K562 (cell line): ENCODE measurements at regions not wholly inside any gene's neighbourhood (a gene's known extent, or its start where the extent isn't known, plus 50 kb on each side); places are given as distances from the start of the nearest gene placed in this dataset.

Experiments
- ATAC-seq: fragments of 200-7000 bp; cut with Tn5 transposase; 3 replicates; pipeline ENCODE4 v1.9.1; 2020; ENCODE audit warnings: moderate library complexity
- BruUV-seq: library from RNA; stranded (reverse); fragments of 400-500 nt; replicated peaks from 2 replicates; lab custom pipeline; 2021; lab: Mats Ljungman, UMichigan
- CTCF ChIA-PET: fragments of 300-600 bp; formaldehyde crosslinking; extraction: SDS; loops from one replicate; lab custom pipeline; 2021; ENCODE audit warnings: low intra/inter-chr PET ratio; lab: Yijun Ruan, JAX
- POLR2A ChIA-PET: fragments of 300-600, 350-650 bp; sonication (Branson Sonifier 250); formaldehyde crosslinking; extraction: SDS; loops from one replicate; lab custom pipeline; 2021; ENCODE audit warnings: antibody characterized with exemption, inconsistent platforms; lab: Yijun Ruan, JAX
- DNase-seq, 4 experiments: peaks; one replicate each; pipeline versions ENCODE4 v3.0.0 to v3.0.0-alpha.2; 2011 to 2018; ENCODE audit warnings: low spot score in 3 of 4, mixed read lengths in 3 of 4; ENCODE audit errors: extremely low read depth in 1 of 4
- FAIRE-seq: peaks from 2 replicates; lab custom pipeline; 2011; peaks lifted over from hg19 to GRCh38; lab: Jason Lieb, UNC
- H2AFZ ChIP-seq: 2 replicates; pipeline ENCODE4 v1.6.0; 2011; ENCODE audit warnings: low read depth, low read length, control low read depth, inconsistent platforms
- H3K27ac ChIP-seq: fragments of 200-600 bp; 3 replicates; pipeline ENCODE4 v1.8.0; 2011; ENCODE audit warnings: low read depth, mild to moderate bottlenecking, control low read depth, inconsistent platforms, low read length, moderate library complexity, mixed read lengths; ENCODE audit errors: extremely low read depth
- H3K27me3 ChIP-seq, 2 experiments: fragments of 300-600 bp in 1 of 2; 2 replicates in 1 of 2; 3 replicates in 1 of 2; pipeline versions ENCODE4 v1.6.0 to v1.8.0; 2011; ENCODE audit warnings: inconsistent platforms in 2 of 2, low read length in 2 of 2, mild to moderate bottlenecking in 1 of 2, mixed read lengths in 1 of 2, moderate library complexity in 1 of 2; ENCODE audit not compliant: control insufficient read depth in 2 of 2, insufficient read depth in 2 of 2
- H3K36me3 ChIP-seq: fragments of 300-600 bp; 3 replicates; pipeline ENCODE4 v1.8.0; 2011; ENCODE audit warnings: mild to moderate bottlenecking, low read length, inconsistent platforms; ENCODE audit not compliant: control insufficient read depth, insufficient read depth
- H3K4me1 ChIP-seq, 2 experiments: fragments of 200-600 bp in 1 of 2; replicated peaks in 1 of 2; 2 replicates in 1 of 2; 3 replicates in 1 of 2; pipeline versions ENCODE4 v1.5.1 to v1.8.0; 2011; ENCODE audit warnings: inconsistent platforms in 2 of 2, low read length in 2 of 2, mild to moderate bottlenecking in 1 of 2, mixed read lengths in 1 of 2, moderate library complexity in 1 of 2; ENCODE audit not compliant: control insufficient read depth in 2 of 2, insufficient read depth in 2 of 2
- H3K4me2 ChIP-seq: 2 replicates; pipeline ENCODE4 v1.6.1; 2011; ENCODE audit warnings: low read length, control low read depth, inconsistent platforms, mixed read lengths; ENCODE audit not compliant: insufficient read depth
- H3K4me3 ChIP-seq: fragments of 200-600 bp; sonication (generic), shearing (Covaris generic); 2 replicates; pipeline ENCODE4 v1.5.1; 2016; ENCODE audit warnings: control low read depth, inconsistent platforms
- H3K79me2 ChIP-seq: fragments of 200-600 bp; 3 replicates; pipeline ENCODE4 v1.8.0; 2011; ENCODE audit warnings: low read length, inconsistent platforms; ENCODE audit not compliant: control insufficient read depth, insufficient read depth
- H3K9ac ChIP-seq, 2 experiments: 2 replicates each; pipeline versions ENCODE4 v1.6.0 to v1.6.1; 2011; ENCODE audit warnings: low read depth in 2 of 2, low read length in 2 of 2, control low read depth in 1 of 2, inconsistent platforms in 1 of 2, mild to moderate bottlenecking in 1 of 2, mixed read lengths in 1 of 2; ENCODE audit not compliant: insufficient read depth in 1 of 2
- H3K9me1 ChIP-seq: one replicate; pipeline ENCODE4 v1.6.0; 2011; ENCODE audit warnings: inconsistent platforms, mild to moderate bottlenecking, low read length, moderate library complexity; ENCODE audit not compliant: control insufficient read depth, insufficient read depth
- H3K9me3 ChIP-seq: replicated peaks from 2 replicates; pipeline ENCODE4 v1.5.1; 2011; ENCODE audit warnings: low read depth, low read length, inconsistent platforms; ENCODE audit not compliant: control insufficient read depth, insufficient read depth
- H4K20me1 ChIP-seq: replicated peaks from 2 replicates; pipeline ENCODE4 v1.6.1; 2011; ENCODE audit warnings: low read length, inconsistent platforms, mixed read lengths; ENCODE audit not compliant: control insufficient read depth, insufficient read depth
- ATF1 ChIP-seq, 2 experiments: fragments of 450-650 bp in 1 of 2; IDR thresholded peaks; 2 replicates each; pipeline ENCODE4 v1.6.1; 2016; ENCODE audit warnings: missing compliant biosample characterization in 1 of 2, missing genetic modification characterization in 1 of 2
- E2F8 ChIP-seq: fragments of 450-650 bp; IDR thresholded peaks from 2 replicates; pipeline ENCODE4 v1.7.1; 2018; ENCODE audit warnings: mild to moderate bottlenecking, low read depth; ENCODE audit not compliant: partially characterized antibody
- HBP1 ChIP-seq: fragments of 450-650 bp; formaldehyde crosslinking; IDR thresholded peaks from 2 replicates; pipeline ENCODE4 v1.4.0; 2022; ENCODE audit warnings: missing genetic modification characterization
- MECOM ChIP-seq: fragments of 250-450 bp; sonication (Bioruptor Pico); IDR thresholded peaks from 2 replicates; pipeline ENCODE4 v1.8.0; 2022; ENCODE audit warnings: inconsistent platforms
- MEIS2 ChIP-seq: fragments of 450-650 bp; IDR thresholded peaks from 2 replicates; pipeline ENCODE4 v1.6.1; 2014; ENCODE audit warnings: mild to moderate bottlenecking; ENCODE audit not compliant: partially characterized antibody
- NCOA2 ChIP-seq, 2 experiments: fragments of 450-650 bp; IDR thresholded peaks; 2 replicates each; pipeline ENCODE4 v1.6.1; 2018; ENCODE audit warnings: mild to moderate bottlenecking in 2 of 2, moderate library complexity in 1 of 2; ENCODE audit not compliant: partially characterized antibody in 2 of 2
- NFXL1 ChIP-seq: fragments of 450-650 bp; formaldehyde crosslinking; IDR thresholded peaks from 2 replicates; pipeline ENCODE4 v1.4.0; 2021; ENCODE audit warnings: mild to moderate bottlenecking
- PHF21A ChIP-seq: fragments of 450-650 bp; IDR thresholded peaks from 2 replicates; pipeline ENCODE4 v1.6.1; 2017; ENCODE audit warnings: low read depth, borderline replicate concordance
- RB1 ChIP-seq: fragments of 450-650 bp; IDR thresholded peaks from 2 replicates; pipeline ENCODE4 v1.6.1; 2017; ENCODE audit warnings: low read depth, mild to moderate bottlenecking
- SNRNP70 ChIP-seq: fragments of 200-400 bp; formaldehyde crosslinking; optimal IDR thresholded peaks from 2 replicates; pipeline ENCODE3; 2017; ENCODE audit warnings: low read depth, low read length
- ZBTB33 ChIP-seq: sonication (generic); formaldehyde crosslinking; IDR thresholded peaks from 2 replicates; pipeline ENCODE4 v1.8.1; 2023; ENCODE audit warnings: mild to moderate bottlenecking, missing genetic modification reagents
- ZNF143 ChIP-seq: sonication (generic); formaldehyde crosslinking; IDR thresholded peaks from 2 replicates; pipeline ENCODE4 v1.9.0; 2022; ENCODE audit warnings: mild to moderate bottlenecking, missing genetic modification reagents
- ZNF24 ChIP-seq: fragments of 450-650 bp; IDR thresholded peaks from 2 replicates; pipeline ENCODE4 v1.6.1; 2016
- WGBS: fragments of 100-300 bp; shearing (Covaris generic); methylation state at CpG from one replicate; pipeline ENCODE4 v1.1.6; 2016; ENCODE audit warnings: low coverage, mixed read lengths; ENCODE audit not compliant: insufficient coverage; ENCODE audit errors: missing lambda C conversion rate; 5-methylcytosine and 5-hydroxymethylcytosine counted together
- in situ Hi-C: fragments of 300-500 bp; cut with MboI; formaldehyde crosslinking; loops from 4 replicates; pipeline ENCODE4 v1.15.0; 2018; ENCODE audit warnings: inconsistent platforms, mixed read lengths
- intact Hi-C: fragments of 100-400 bp; cut with micrococcal nuclease; formaldehyde crosslinking; loops from 2 replicates; pipeline ENCODE4 v1.14.2; 2022

- Histone ChIP-seq H3K79me2 (no peaks in the 10 kb centered on the region), H4K20me1 (no peaks in the 10 kb centered on the region), H3K27me3 (no peaks in the 10 kb centered on the region), H2AFZ (no peak overlapping the region), H3K9ac (no peak overlapping the region), H3K27ac (no peak overlapping the region), H3K9me1 (no peaks in the 10 kb centered on the region), H3K4me2 (no peak overlapping the region), H3K36me3 (no peaks in the 10 kb centered on the region), H3K4me1 (no peaks in the 10 kb centered on the region), H3K4me3 (no peak overlapping the region), H3K9me3 (no peaks in the 10 kb centered on the region)
- ATAC-seq (no peak), DNase-seq (peak in 1 of 4 experiments; percentile 5), FAIRE-seq (no peak)
- intact Hi-C loops: no loop called here
- ChIA-PET POLR2A (no interaction called here), CTCF (no interaction called here)
- no TSS peak for BruUV-seq
- in situ Hi-C loops: no loop called here
- WGBS: 2% methylated on average over 8 of the region's 8 CpGs
- TF ChIP-seq MECOM (CRISPR knock-in tag) (no peak), ZNF143 (CRISPR knock-in tag) (no peak), MEIS2 (no peak), E2F8 (no peak), NCOA2 (IDR thresholded peaks at IDR 0.05; ENCODE audit: partially characterized antibody in 2 of 2) (no peak), NFXL1 (CRISPR knock-in tag) (no peak), ZBTB33 (CRISPR knock-in tag) (no peak), SNRNP70 (no peak), PHF21A (no peak), ATF1 (CRISPR knock-in tag; IDR thresholded peaks at IDR 0.05) (no peak), ATF1 (tag; IDR thresholded peaks at IDR 0.05) (no peak), HBP1 (CRISPR knock-in tag) (no peak), RB1 (no peak), ZNF24 (no peak)
Measured at GRCh38 chr5:44603496-44604272, 205.1 kb upstream of the MRPS30 start.
